ENCODE measurements at regions not wholly inside any gene's neighbourhood (a gene's known extent, or its start where the extent isn't known, plus 50 kb on each side); places are given as distances from the start of the nearest gene placed in this dataset.

- Histone ChIP-seq H3K36me3 (replicated peaks in 1 of 2; ENCODE audit: control extremely low read depth in 1 of 2, control insufficient read depth in 1 of 2, extremely low read depth in 1 of 2, insufficient read depth in 2 of 2, low read length in 1 of 2) (peaks cover 0 to 69% of the 10 kb centered on the region in 2 experiments), H4K20me1 (ENCODE audit: control insufficient read depth, insufficient read depth, low read length, poor library complexity, severe bottlenecking) (peaks cover 82% of the 10 kb centered on the region), H3K4me3 (ENCODE audit: control extremely low read depth in 1 of 5, extremely low read depth in 1 of 5, insufficient read depth in 1 of 5, low read depth in 2 of 5, low read length in 4 of 5) (no peak overlapping the region), H3K27me3 (replicated peaks in 1 of 4; ENCODE audit: control extremely low read depth in 1 of 4, control insufficient read depth in 3 of 4, insufficient read depth in 4 of 4, low read length in 3 of 4) (no peaks in the 10 kb centered on the region), H3K4me2 (replicated peaks; ENCODE audit: low read depth, low read length, poor library complexity, severe bottlenecking) (no peak overlapping the region), H2AFZ (ENCODE audit: insufficient read depth, low read depth, low read length, poor library complexity, severe bottlenecking) (no peak overlapping the region), H3K4me1 (ENCODE audit: control insufficient read depth in 2 of 2, insufficient read depth in 2 of 2, low read length in 2 of 2) (peaks cover 0 to 11% of the 10 kb centered on the region in 2 donors), H3K9me3 (ENCODE audit: control extremely low read depth in 1 of 3, control insufficient read depth in 2 of 3, insufficient read depth in 1 of 3, low read length in 2 of 3) (peaks cover 0 to 9% (median 0%) of the 10 kb centered on the region in 3 donors), H3K79me2 (ENCODE audit: control insufficient read depth, insufficient read depth, low read length) (no peaks in the 10 kb centered on the region), H3K9ac (ENCODE audit: low read length) (no peak overlapping the region), H3K27ac (ENCODE audit: low read length in 2 of 2) (peak overlapping the region in 1 of 2 donors; percentile 21)
- 95% methylated on average over 18 of the region's 20 CpGs for WGBS (ENCODE audit: insufficient coverage)
- Mint-ChIP-seq H3K9me3 (ENCODE audit: insufficient read depth) (no peaks in the 10 kb centered on the region), H3K27ac (no peak overlapping the region), H3K4me3 (no peak overlapping the region), H3K4me1 (peaks cover 23% of the 10 kb centered on the region), H3K27me3 (no peaks in the 10 kb centered on the region)
- ChIA-PET POLR2A (interaction anchor here (0.6 to 1.5 kb wide), 2 partner anchors 22 to 42 kb away, joined by 3 to 4 read pairs; no protein-coding TSS in a partner anchor), CTCF (interaction anchor here (1.4 kb wide), 1 partner anchor 21 kb away, joined by 6 read pairs; no protein-coding TSS in a partner anchor)
- intact Hi-C loops (cut with micrococcal nuclease), result loop anchor here (10.0 kb wide), 1 partner anchor 45 kb away; no protein-coding TSS in a partner anchor
- no peak for TF ChIP-seq EZH2 (IDR thresholded peaks at IDR 0.05; ENCODE audit: borderline replicate concordance, insufficient read depth, low read depth, low read length, poor library complexity, severe bottlenecking)
- no peak for TF ChIP-seq CTCF (IDR thresholded peaks at IDR 0.05)
- ATAC-seq (ENCODE audit: low read depth), result no peak
- no peak for DNase-seq
These were observed 313.3 kb downstream of the TMEM121 start for GRCh38 chr14:105839425-105840265.
